CD8-positive, alpha-beta memory T cell (primary cell): ENCODE measurements at regions not wholly inside any gene's neighbourhood (a gene's known extent, or its start where the extent isn't known, plus 50 kb on each side); places are given as distances from the start of the nearest gene placed in this dataset.

Source experiments
- CTCF ChIA-PET: fragments of 350-600 bp; sonication (Branson Sonifier 250); formaldehyde crosslinking; loops from one replicate; lab custom pipeline; 2021; ENCODE audit warnings: antibody characterized with exemption; lab: Charles Lee
- POLR2A ChIA-PET: fragments of 350-600 bp; sonication (Branson Sonifier 250); formaldehyde crosslinking; loops from one replicate; lab custom pipeline; 2021; ENCODE audit warnings: antibody characterized with exemption; lab: Charles Lee
- DNase-seq, 5 donors: peaks; one replicate each; pipeline versions ENCODE4 v3.0.0 to v3.0.0-alpha.2; 2020 to 2022; ENCODE audit warnings: mixed read lengths in 1 of 5
- H3K27ac ChIP-seq: one replicate; pipeline ENCODE4 v1.7.0; 2013; ENCODE audit warnings: low read depth, mild to moderate bottlenecking, low read length, moderate library complexity
- H3K27me3 ChIP-seq: 2 replicates; pipeline ENCODE4 v1.7.0; 2013; ENCODE audit warnings: low read length, mild to moderate bottlenecking; ENCODE audit not compliant: insufficient read depth, poor library complexity, severe bottlenecking
- H3K36me3 ChIP-seq: 2 replicates; pipeline ENCODE4 v1.7.0; 2013; ENCODE audit warnings: mild to moderate bottlenecking, low read length, moderate library complexity; ENCODE audit not compliant: insufficient read depth
- H3K4me1 ChIP-seq: 2 replicates; pipeline ENCODE4 v1.7.0; 2013; ENCODE audit warnings: mild to moderate bottlenecking, low read length, moderate library complexity; ENCODE audit not compliant: insufficient read depth
- H3K4me3 ChIP-seq: 2 replicates; pipeline ENCODE4 v1.7.0; 2013; ENCODE audit warnings: mild to moderate bottlenecking, low read length
- H3K9me3 ChIP-seq: 2 replicates; pipeline ENCODE4 v1.7.0; 2013; ENCODE audit warnings: mild to moderate bottlenecking, low read length
- H3K27ac Mint-ChIP-seq, 8 donors: one replicate each; pipeline ENCODE4 v1.8.0; 2020 to 2021; ENCODE audit warnings: mixed read lengths in 8 of 8, mild to moderate bottlenecking in 6 of 8, inconsistent platforms in 3 of 8, moderate library complexity in 3 of 8
- H3K27me3 Mint-ChIP-seq, 2 donors: one replicate each; pipeline ENCODE4 v1.8.0; 2020 to 2021; ENCODE audit warnings: mixed read lengths in 2 of 2, mild to moderate bottlenecking in 1 of 2, moderate library complexity in 1 of 2
- H3K36me3 Mint-ChIP-seq, 3 donors: one replicate each; pipeline ENCODE4 v1.8.0; 2020 to 2021; ENCODE audit warnings: mixed read lengths in 3 of 3, inconsistent platforms in 1 of 3, mild to moderate bottlenecking in 1 of 3
- H3K4me1 Mint-ChIP-seq, 3 donors: one replicate each; pipeline ENCODE4 v1.8.0; 2020 to 2021; ENCODE audit warnings: mixed read lengths in 3 of 3, inconsistent platforms in 1 of 3, mild to moderate bottlenecking in 1 of 3
- H3K4me3 Mint-ChIP-seq, 7 donors: one replicate each; pipeline ENCODE4 v1.8.0; 2020 to 2021; ENCODE audit warnings: mixed read lengths in 7 of 7, mild to moderate bottlenecking in 6 of 7, moderate library complexity in 4 of 7, inconsistent platforms in 2 of 7
- H3K9me3 Mint-ChIP-seq, 5 donors: one replicate each; pipeline ENCODE4 v1.8.0; 2020 to 2022; ENCODE audit warnings: mixed read lengths in 5 of 5, mild to moderate bottlenecking in 3 of 5, moderate library complexity in 2 of 5, inconsistent platforms in 1 of 5

GRCh38 chr13:23947893-23948292, 50.6 kb upstream of the C1QTNF9B start:
- H3K9me3 Mint-ChIP-seq, result no peaks in the 10 kb centered on the region
- H3K27me3 ChIP-seq, result no peaks in the 10 kb centered on the region
- H3K4me1 ChIP-seq, result no peaks in the 10 kb centered on the region
- H3K4me1 Mint-ChIP-seq, result no peaks in the 10 kb centered on the region
- H3K27me3 Mint-ChIP-seq, result peaks cover 14 to 33% of the 10 kb centered on the region in 2 donors
- no peaks in the 10 kb centered on the region for H3K36me3 ChIP-seq
- H3K9me3 ChIP-seq, result no peaks in the 10 kb centered on the region
- no peak overlapping the region for H3K4me3 Mint-ChIP-seq
- no peak overlapping the region for H3K27ac ChIP-seq
- no peak overlapping the region for H3K4me3 ChIP-seq
- CTCF ChIA-PET, result no interaction called here
- H3K27ac Mint-ChIP-seq, result no peak overlapping the region
- DNase-seq, result no peak
- H3K36me3 Mint-ChIP-seq, result no peaks in the 10 kb centered on the region
- POLR2A ChIA-PET, result no interaction called here

GRCh38 chr13:23949200-23949599, 51.9 kb upstream of the C1QTNF9B start:
- H3K36me3 Mint-ChIP-seq, result no peaks in the 10 kb centered on the region
- no peaks in the 10 kb centered on the region for H3K9me3 ChIP-seq
- no peaks in the 10 kb centered on the region for H3K9me3 Mint-ChIP-seq
- no peak overlapping the region for H3K27ac ChIP-seq
- H3K27ac Mint-ChIP-seq, result no peak overlapping the region
- H3K4me3 ChIP-seq, result no peak overlapping the region
- no peaks in the 10 kb centered on the region for H3K4me1 ChIP-seq
- ChIA-PET POLR2A (no interaction called here), CTCF (interaction anchor here (1.5 kb wide), 1 partner anchor 11 kb away, joined by 6 read pairs; no protein-coding TSS in a partner anchor)
- no peaks in the 10 kb centered on the region for H3K27me3 ChIP-seq
- no peaks in the 10 kb centered on the region for H3K36me3 ChIP-seq
- DNase-seq, result no peak
- peaks cover 14 to 34% of the 10 kb centered on the region in 2 donors for H3K27me3 Mint-ChIP-seq
- no peak overlapping the region for H3K4me3 Mint-ChIP-seq
- H3K4me1 Mint-ChIP-seq, result no peaks in the 10 kb centered on the region

- no peak overlapping the region for H3K4me3 ChIP-seq
- no peaks in the 10 kb centered on the region for H3K4me1 Mint-ChIP-seq
- no peaks in the 10 kb centered on the region for H3K27me3 ChIP-seq
- peak in 1 of 5 donors; percentile 43 for DNase-seq
- no peaks in the 10 kb centered on the region for H3K4me1 ChIP-seq
- POLR2A ChIA-PET, result no interaction called here
- no peak overlapping the region for H3K4me3 Mint-ChIP-seq
- no peaks in the 10 kb centered on the region for H3K9me3 ChIP-seq
- H3K27ac ChIP-seq, result no peak overlapping the region
- H3K27me3 Mint-ChIP-seq, result peaks cover 17 to 37% of the 10 kb centered on the region in 2 donors
- H3K27ac Mint-ChIP-seq, result no peak overlapping the region
- no peaks in the 10 kb centered on the region for H3K36me3 ChIP-seq
- no peaks in the 10 kb centered on the region for H3K9me3 Mint-ChIP-seq
- CTCF ChIA-PET, result interaction anchor here (1.5 kb wide), 1 partner anchor 10 kb away, joined by 6 read pairs; no protein-coding TSS in a partner anchor
- H3K36me3 Mint-ChIP-seq, result no peaks in the 10 kb centered on the region
These were observed 52.4 kb upstream of the C1QTNF9B start for GRCh38 chr13:23949736-23950135.

- CTCF ChIA-PET, result interaction anchor here (0.9 to 1.5 kb wide), 2 partner anchors 9 to 10 kb away, joined by 3 to 6 read pairs; no protein-coding TSS in a partner anchor
- Histone ChIP-seq H3K9me3 (no peaks in the 10 kb centered on the region), H3K4me3 (no peak overlapping the region), H3K27me3 (no peaks in the 10 kb centered on the region), H3K36me3 (no peaks in the 10 kb centered on the region), H3K27ac (no peak overlapping the region), H3K4me1 (no peaks in the 10 kb centered on the region)
- peaks cover 0 to 3% (median 3%) of the 10 kb centered on the region in 3 donors for H3K4me1 Mint-ChIP-seq
- H3K9me3 Mint-ChIP-seq, result no peaks in the 10 kb centered on the region
- no peak overlapping the region for H3K4me3 Mint-ChIP-seq
- H3K36me3 Mint-ChIP-seq, result no peaks in the 10 kb centered on the region
- POLR2A ChIA-PET, result no interaction called here
- DNase-seq, result no peak
- peak overlapping the region in 1 of 8 donors; percentile 38 for H3K27ac Mint-ChIP-seq
- H3K27me3 Mint-ChIP-seq, result peaks cover 23 to 29% of the 10 kb centered on the region in 2 donors
These were observed 53.6 kb upstream of the C1QTNF9B start for GRCh38 chr13:23950736-23951510.

GRCh38 chr13:23952796-23953195, 55.5 kb upstream of the C1QTNF9B start:
- POLR2A ChIA-PET, result no interaction called here

GRCh38 chr13:23953860-23954512, 56.7 kb upstream of the C1QTNF9B start:
- ChIA-PET CTCF (no interaction called here), POLR2A (no interaction called here)
- Histone ChIP-seq H3K27ac (no peak overlapping the region), H3K9me3 (no peaks in the 10 kb centered on the region), H3K4me1 (no peaks in the 10 kb centered on the region), H3K27me3 (no peaks in the 10 kb centered on the region), H3K4me3 (no peak overlapping the region), H3K36me3 (no peaks in the 10 kb centered on the region)
- H3K27me3 Mint-ChIP-seq, result peaks cover 12 to 15% of the 10 kb centered on the region in 2 donors
- no peak for DNase-seq
- no peaks in the 10 kb centered on the region for H3K9me3 Mint-ChIP-seq
- no peak overlapping the region for H3K27ac Mint-ChIP-seq
- H3K4me1 Mint-ChIP-seq, result peaks cover 0 to 6% (median 5%) of the 10 kb centered on the region in 3 donors
- H3K36me3 Mint-ChIP-seq, result no peaks in the 10 kb centered on the region
- peak overlapping the region in 1 of 7 donors; percentile 61 for H3K4me3 Mint-ChIP-seq

More at GRCh38 chr13:23952796-23953195, 55.5 kb upstream of the C1QTNF9B start:
- Mint-ChIP-seq H3K4me3 (peak overlapping the region in 1 of 7 donors; percentile 16), H3K27ac (no peak overlapping the region), H3K27me3 (peaks cover 12 to 15% of the 10 kb centered on the region in 2 donors), H3K36me3 (no peaks in the 10 kb centered on the region), H3K4me1 (peaks cover 0 to 6% (median 5%) of the 10 kb centered on the region in 3 donors), H3K9me3 (no peaks in the 10 kb centered on the region)
- no peak for DNase-seq
- CTCF ChIA-PET, result no interaction called here
- H3K9me3 ChIP-seq, result no peaks in the 10 kb centered on the region
- H3K4me3 ChIP-seq, result no peak overlapping the region
- H3K36me3 ChIP-seq, result no peaks in the 10 kb centered on the region
- H3K27ac ChIP-seq, result no peak overlapping the region
- H3K4me1 ChIP-seq, result no peaks in the 10 kb centered on the region
- H3K27me3 ChIP-seq, result no peaks in the 10 kb centered on the region

- H3K4me3 Mint-ChIP-seq, result no peak overlapping the region
- peak overlapping the region in 1 of 8 donors; percentile 60 for H3K27ac Mint-ChIP-seq
- H3K27me3 Mint-ChIP-seq, result peaks cover 12 to 15% of the 10 kb centered on the region in 2 donors
- no peak for DNase-seq
- H3K36me3 Mint-ChIP-seq, result no peaks in the 10 kb centered on the region
- no peak overlapping the region for H3K27ac ChIP-seq
- H3K4me3 ChIP-seq, result no peak overlapping the region
- H3K4me1 Mint-ChIP-seq, result peaks cover 0 to 6% (median 5%) of the 10 kb centered on the region in 3 donors
- POLR2A ChIA-PET, result no interaction called here
- CTCF ChIA-PET, result no interaction called here
- no peaks in the 10 kb centered on the region for H3K27me3 ChIP-seq
- H3K36me3 ChIP-seq, result no peaks in the 10 kb centered on the region
- H3K9me3 Mint-ChIP-seq, result no peaks in the 10 kb centered on the region
- H3K9me3 ChIP-seq, result no peaks in the 10 kb centered on the region
- no peaks in the 10 kb centered on the region for H3K4me1 ChIP-seq
These were observed 57.8 kb upstream of the C1QTNF9B start for GRCh38 chr13:23955064-23955463.

GRCh38 chr13:23956106-23956505, 58.8 kb upstream of the C1QTNF9B start:
- Histone ChIP-seq H3K9me3 (no peaks in the 10 kb centered on the region), H3K36me3 (no peaks in the 10 kb centered on the region), H3K27me3 (no peaks in the 10 kb centered on the region), H3K4me1 (no peaks in the 10 kb centered on the region), H3K27ac (no peak overlapping the region), H3K4me3 (no peak overlapping the region)
- H3K4me3 Mint-ChIP-seq, result no peak overlapping the region
- H3K27ac Mint-ChIP-seq, result no peak overlapping the region
- ChIA-PET POLR2A (no interaction called here), CTCF (no interaction called here)
- DNase-seq, result no peak
- peaks cover 0 to 6% (median 5%) of the 10 kb centered on the region in 3 donors for H3K4me1 Mint-ChIP-seq
- H3K36me3 Mint-ChIP-seq, result no peaks in the 10 kb centered on the region
- H3K27me3 Mint-ChIP-seq, result peaks cover 12 to 15% of the 10 kb centered on the region in 2 donors
- H3K9me3 Mint-ChIP-seq, result no peaks in the 10 kb centered on the region
